GM13977 (cell line): ENCODE measurements at regions not wholly inside any gene's neighbourhood (a gene's known extent, or its start where the extent isn't known, plus 50 kb on each side); places are given as distances from the start of the nearest gene placed in this dataset.

ENCODE experiments used
- DNase-seq: peaks from one replicate; pipeline ENCODE4 v3.0.0; 2012; ENCODE audit warnings: low spot score
- in situ Hi-C: fragments of 300-500 bp; cut with MboI; formaldehyde crosslinking; loops from one replicate; pipeline ENCODE4 v1.12.0; 2022; ENCODE audit warnings: low sequenced_read_pairs, low pct_unique_long_range_greater_than_20kb, mixed read lengths, inconsistent platforms; ENCODE audit not compliant: unreplicated experiment
- TF ChIP-seq, protein P1 (sequence below): IDR thresholded peaks from 2 replicates; pipeline ENCODE4 v1.5.1; 2012; ENCODE audit warnings: mild to moderate bottlenecking, control low read depth; ENCODE audit not compliant: insufficient read depth; ENCODE audit errors: extremely low read depth, missing control alignments

DNA sequence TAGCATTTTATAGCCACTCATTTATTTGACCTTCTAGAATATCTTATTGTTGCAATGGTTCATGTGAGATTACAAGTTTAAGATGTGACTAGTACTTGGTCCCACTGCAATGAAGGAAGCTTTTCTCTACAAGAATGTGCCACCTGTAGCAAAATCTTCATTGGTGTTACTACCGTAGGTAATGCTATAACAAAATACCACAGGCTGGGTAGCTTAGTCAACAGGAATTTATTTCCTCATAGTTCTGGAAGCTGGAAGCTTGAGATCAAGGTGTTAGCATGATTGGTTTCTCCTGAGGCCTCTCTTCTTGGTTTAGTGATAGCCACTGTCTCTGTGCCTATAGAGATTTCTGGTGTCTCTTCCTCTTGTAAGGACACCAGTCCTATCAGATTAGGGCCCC, 441.0 kb downstream of the GPM6A start:
- TF ChIP-seq, protein P1, sequence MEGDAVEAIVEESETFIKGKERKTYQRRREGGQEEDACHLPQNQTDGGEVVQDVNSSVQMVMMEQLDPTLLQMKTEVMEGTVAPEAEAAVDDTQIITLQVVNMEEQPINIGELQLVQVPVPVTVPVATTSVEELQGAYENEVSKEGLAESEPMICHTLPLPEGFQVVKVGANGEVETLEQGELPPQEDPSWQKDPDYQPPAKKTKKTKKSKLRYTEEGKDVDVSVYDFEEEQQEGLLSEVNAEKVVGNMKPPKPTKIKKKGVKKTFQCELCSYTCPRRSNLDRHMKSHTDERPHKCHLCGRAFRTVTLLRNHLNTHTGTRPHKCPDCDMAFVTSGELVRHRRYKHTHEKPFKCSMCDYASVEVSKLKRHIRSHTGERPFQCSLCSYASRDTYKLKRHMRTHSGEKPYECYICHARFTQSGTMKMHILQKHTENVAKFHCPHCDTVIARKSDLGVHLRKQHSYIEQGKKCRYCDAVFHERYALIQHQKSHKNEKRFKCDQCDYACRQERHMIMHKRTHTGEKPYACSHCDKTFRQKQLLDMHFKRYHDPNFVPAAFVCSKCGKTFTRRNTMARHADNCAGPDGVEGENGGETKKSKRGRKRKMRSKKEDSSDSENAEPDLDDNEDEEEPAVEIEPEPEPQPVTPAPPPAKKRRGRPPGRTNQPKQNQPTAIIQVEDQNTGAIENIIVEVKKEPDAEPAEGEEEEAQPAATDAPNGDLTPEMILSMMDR, result no peak
- no peak for DNase-seq
- in situ Hi-C loops, result no loop called here

- in situ Hi-C loops, result no loop called here
- no peak for DNase-seq
- TF ChIP-seq, protein P1, result no peak
Observed at GRCh38 chr4:175373031-175373430, 439.0 kb downstream of the GPM6A start.

GRCh38 chr4:175374459-175374858, 437.6 kb downstream of the GPM6A start:
- DNase-seq, result no peak
- TF ChIP-seq, protein P1, result no peak
- in situ Hi-C loops, result no loop called here

DNA sequence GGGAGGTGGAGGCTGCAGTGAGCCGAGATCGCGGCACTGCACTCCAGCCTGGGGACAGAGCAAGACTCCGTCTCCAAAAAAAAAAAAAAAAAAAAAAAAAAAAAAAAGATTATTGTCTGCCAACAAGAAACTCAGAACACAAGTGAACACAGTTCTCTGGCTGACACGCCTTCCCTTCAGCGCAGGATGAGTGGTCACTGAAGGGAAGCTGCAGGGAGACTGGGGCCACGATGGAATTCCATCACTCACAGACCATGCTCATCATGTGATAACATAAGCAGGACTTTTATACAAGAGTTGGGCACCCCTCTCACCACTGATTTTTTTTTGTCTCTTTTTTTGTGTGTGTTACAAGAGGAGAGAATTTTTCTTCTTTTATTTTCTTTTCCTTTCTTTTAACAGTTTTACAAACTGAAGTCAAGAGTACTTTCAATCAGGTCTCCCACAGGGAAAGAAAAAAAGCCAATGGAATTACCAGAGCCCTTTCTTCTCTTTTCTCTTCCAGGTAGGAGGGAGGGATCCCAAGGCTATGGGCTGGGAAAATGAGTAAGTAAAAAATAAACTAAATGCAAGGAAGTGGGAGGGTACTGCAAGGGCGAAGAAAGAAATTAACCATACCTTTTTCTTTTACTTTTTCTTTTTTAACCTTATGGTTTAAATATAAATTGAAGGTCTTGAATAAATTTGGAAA, 435.6 kb downstream of the GPM6A start:
- TF ChIP-seq, protein P1, result no peak
- DNase-seq, result no peak
- in situ Hi-C loops, result no loop called here

DNA sequence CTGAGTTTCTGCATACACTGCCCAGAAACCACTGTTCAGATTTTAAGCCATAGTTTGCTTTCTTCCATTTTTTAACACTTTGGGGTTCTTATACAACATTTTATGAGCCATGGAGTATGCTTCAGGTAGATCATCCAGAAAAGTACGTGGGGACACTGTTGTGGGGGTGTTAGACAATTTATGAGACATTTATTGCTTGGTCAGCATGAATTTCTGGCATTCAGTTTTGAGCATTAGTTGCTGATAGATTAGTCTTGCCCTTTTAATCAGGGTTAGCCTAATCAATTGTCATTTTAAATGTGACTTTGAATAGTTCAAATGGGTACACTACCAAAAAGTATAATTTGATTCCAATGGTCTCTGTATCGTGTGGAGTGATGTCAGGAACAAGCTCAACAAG, 434.9 kb downstream of the GPM6A start:
- TF ChIP-seq, protein P1, result no peak
- DNase-seq, result no peak
- in situ Hi-C loops, result no loop called here

DNA sequence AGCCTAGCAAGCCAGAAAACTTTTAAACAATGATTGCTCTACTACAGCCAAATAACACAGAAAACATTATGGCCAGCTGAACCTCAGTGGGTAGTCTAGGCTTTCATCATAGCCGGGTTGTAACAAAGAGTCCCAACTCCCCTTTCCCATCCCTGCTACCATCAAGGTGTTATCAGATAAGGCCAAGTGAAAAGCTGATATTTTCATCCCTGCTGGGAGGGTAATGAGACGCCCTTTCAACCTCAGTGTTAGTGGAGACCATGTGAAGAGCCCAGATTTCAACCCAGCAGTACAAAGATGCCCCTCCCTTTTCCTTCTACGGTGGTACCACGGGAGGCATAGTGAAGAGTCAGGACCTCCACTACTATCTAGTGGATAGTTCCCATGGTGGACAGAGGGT, 433.7 kb downstream of the GPM6A start:
- TF ChIP-seq, protein P1, result no peak
- in situ Hi-C loops, result no loop called here
- no peak for DNase-seq
